ENCODE measurements at regions not wholly inside any gene's neighbourhood (a gene's known extent, or its start where the extent isn't known, plus 50 kb on each side); places are given as distances from the start of the nearest gene placed in this dataset.

- no peaks in the 10 kb centered on the region for H3K36me3 ChIP-seq (ENCODE audit: insufficient read depth, low read length)
- peaks cover 46% of the 10 kb centered on the region for H3K4me1 ChIP-seq (ENCODE audit: insufficient read depth, low read length)
- H3K27ac ChIP-seq (ENCODE audit: low read depth, low read length), result peak overlapping the region; percentile 41
- DNase-seq (ENCODE audit: insufficient read length, low spot score, missing footprints), result no peak
- no peaks in the 10 kb centered on the region for H3K9me3 ChIP-seq (ENCODE audit: low read depth, low read length)
- no peaks in the 10 kb centered on the region for H3K27me3 ChIP-seq (ENCODE audit: insufficient read depth, low read length)
- no peak overlapping the region for H3K4me2 ChIP-seq (ENCODE audit: insufficient read depth, low read length)
- H3K4me3 ChIP-seq (ENCODE audit: insufficient read depth, low read length), result no peak overlapping the region
- no peaks in the 10 kb centered on the region for H3K79me2 ChIP-seq (ENCODE audit: insufficient read depth, low read length)
- H4K20me1 ChIP-seq (ENCODE audit: insufficient read depth, low read length), result no peaks in the 10 kb centered on the region
- TF ChIP-seq CTCF (IDR thresholded peaks at IDR 0.05; ENCODE audit: extremely low read depth, low read depth, low read length), result no peak
- no peak overlapping the region for H2AFZ ChIP-seq (ENCODE audit: low read length)
Observed at GRCh38 chr2:37468170-37468569, 123.7 kb downstream of the QPCT start.

GRCh38 chr2:37469126-37469525, 124.7 kb downstream of the QPCT start:
- Histone ChIP-seq H3K27me3 (ENCODE audit: insufficient read depth, low read length) (no peaks in the 10 kb centered on the region), H3K4me1 (ENCODE audit: insufficient read depth, low read length) (peaks cover 53% of the 10 kb centered on the region), H3K27ac (ENCODE audit: low read depth, low read length) (no peak overlapping the region), H3K9me3 (ENCODE audit: low read depth, low read length) (no peaks in the 10 kb centered on the region), H3K4me3 (ENCODE audit: insufficient read depth, low read length) (no peak overlapping the region), H3K36me3 (ENCODE audit: insufficient read depth, low read length) (no peaks in the 10 kb centered on the region), H3K79me2 (ENCODE audit: insufficient read depth, low read length) (no peaks in the 10 kb centered on the region), H4K20me1 (ENCODE audit: insufficient read depth, low read length) (no peaks in the 10 kb centered on the region), H2AFZ (ENCODE audit: low read length) (no peak overlapping the region), H3K4me2 (ENCODE audit: insufficient read depth, low read length) (no peak overlapping the region)
- TF ChIP-seq CTCF (IDR thresholded peaks at IDR 0.05; ENCODE audit: extremely low read depth, low read depth, low read length), result no peak
- no peak for DNase-seq (ENCODE audit: insufficient read length, low spot score, missing footprints)

GRCh38 chr2:37471104-37471503, 126.7 kb downstream of the QPCT start:
- no peak for TF ChIP-seq CTCF (IDR thresholded peaks at IDR 0.05; ENCODE audit: extremely low read depth, low read depth, low read length)
- H3K4me1 ChIP-seq (ENCODE audit: insufficient read depth, low read length), result peaks cover 52% of the 10 kb centered on the region

GRCh38 chr2:37471994-37472393, 127.6 kb downstream of the QPCT start:
- Histone ChIP-seq H2AFZ (ENCODE audit: low read length) (no peak overlapping the region), H3K36me3 (ENCODE audit: insufficient read depth, low read length) (no peaks in the 10 kb centered on the region), H4K20me1 (ENCODE audit: insufficient read depth, low read length) (no peaks in the 10 kb centered on the region), H3K4me3 (ENCODE audit: insufficient read depth, low read length) (no peak overlapping the region), H3K27ac (ENCODE audit: low read depth, low read length) (peak overlapping the region; percentile 92), H3K79me2 (ENCODE audit: insufficient read depth, low read length) (no peaks in the 10 kb centered on the region), H3K27me3 (ENCODE audit: insufficient read depth, low read length) (no peaks in the 10 kb centered on the region), H3K4me1 (ENCODE audit: insufficient read depth, low read length) (peaks cover 54% of the 10 kb centered on the region), H3K9me3 (ENCODE audit: low read depth, low read length) (no peaks in the 10 kb centered on the region), H3K4me2 (ENCODE audit: insufficient read depth, low read length) (peak overlapping the region; percentile 67)
- no peak for DNase-seq (ENCODE audit: insufficient read length, low spot score, missing footprints)
- TF ChIP-seq CTCF (IDR thresholded peaks at IDR 0.05; ENCODE audit: extremely low read depth, low read depth, low read length), result no peak

More at GRCh38 chr2:37471104-37471503, 126.7 kb downstream of the QPCT start:
- no peaks in the 10 kb centered on the region for H3K9me3 ChIP-seq (ENCODE audit: low read depth, low read length)
- no peaks in the 10 kb centered on the region for H3K27me3 ChIP-seq (ENCODE audit: insufficient read depth, low read length)
- no peak for DNase-seq (ENCODE audit: insufficient read length, low spot score, missing footprints)
- no peaks in the 10 kb centered on the region for H3K79me2 ChIP-seq (ENCODE audit: insufficient read depth, low read length)
- no peak overlapping the region for H3K4me3 ChIP-seq (ENCODE audit: insufficient read depth, low read length)
- no peaks in the 10 kb centered on the region for H3K36me3 ChIP-seq (ENCODE audit: insufficient read depth, low read length)
- H3K27ac ChIP-seq (ENCODE audit: low read depth, low read length), result peak overlapping the region; percentile 92
- no peak overlapping the region for H3K4me2 ChIP-seq (ENCODE audit: insufficient read depth, low read length)
- H4K20me1 ChIP-seq (ENCODE audit: insufficient read depth, low read length), result no peaks in the 10 kb centered on the region
- no peak overlapping the region for H2AFZ ChIP-seq (ENCODE audit: low read length)

Data from osteoblast (primary cell).